ENCODE measurements at regions not wholly inside any gene's neighbourhood (a gene's known extent, or its start where the extent isn't known, plus 50 kb on each side); places are given as distances from the start of the nearest gene placed in this dataset.

GRCh38 chr2:118523761-118524160 lies 323.7 kb downstream of the EN1 start:
- H3K36me3 ChIP-seq (ENCODE audit: insufficient read depth, low read length) = no peaks in the 10 kb centered on the region
- no peak overlapping the region for H3K4me2 ChIP-seq (ENCODE audit: insufficient read depth, low read length)
- no peaks in the 10 kb centered on the region for H3K27me3 ChIP-seq (ENCODE audit: insufficient read depth, low read length)
- no peak overlapping the region for H3K4me3 ChIP-seq (ENCODE audit: insufficient read depth, low read length)
- no peak overlapping the region for H2AFZ ChIP-seq (ENCODE audit: low read length)
- no peak overlapping the region for H3K27ac ChIP-seq (ENCODE audit: low read depth, low read length)
- no peaks in the 10 kb centered on the region for H3K4me1 ChIP-seq (ENCODE audit: insufficient read depth, low read length)
- H4K20me1 ChIP-seq (ENCODE audit: insufficient read depth, low read length) = no peaks in the 10 kb centered on the region
- no peak for DNase-seq (ENCODE audit: insufficient read length, low spot score, missing footprints)
- TF ChIP-seq, protein P1, sequence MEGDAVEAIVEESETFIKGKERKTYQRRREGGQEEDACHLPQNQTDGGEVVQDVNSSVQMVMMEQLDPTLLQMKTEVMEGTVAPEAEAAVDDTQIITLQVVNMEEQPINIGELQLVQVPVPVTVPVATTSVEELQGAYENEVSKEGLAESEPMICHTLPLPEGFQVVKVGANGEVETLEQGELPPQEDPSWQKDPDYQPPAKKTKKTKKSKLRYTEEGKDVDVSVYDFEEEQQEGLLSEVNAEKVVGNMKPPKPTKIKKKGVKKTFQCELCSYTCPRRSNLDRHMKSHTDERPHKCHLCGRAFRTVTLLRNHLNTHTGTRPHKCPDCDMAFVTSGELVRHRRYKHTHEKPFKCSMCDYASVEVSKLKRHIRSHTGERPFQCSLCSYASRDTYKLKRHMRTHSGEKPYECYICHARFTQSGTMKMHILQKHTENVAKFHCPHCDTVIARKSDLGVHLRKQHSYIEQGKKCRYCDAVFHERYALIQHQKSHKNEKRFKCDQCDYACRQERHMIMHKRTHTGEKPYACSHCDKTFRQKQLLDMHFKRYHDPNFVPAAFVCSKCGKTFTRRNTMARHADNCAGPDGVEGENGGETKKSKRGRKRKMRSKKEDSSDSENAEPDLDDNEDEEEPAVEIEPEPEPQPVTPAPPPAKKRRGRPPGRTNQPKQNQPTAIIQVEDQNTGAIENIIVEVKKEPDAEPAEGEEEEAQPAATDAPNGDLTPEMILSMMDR (IDR thresholded peaks at IDR 0.05; ENCODE audit: extremely low read depth, low read depth, low read length) = no peak
- H3K9me3 ChIP-seq (ENCODE audit: low read depth, low read length) = peaks cover 5% of the 10 kb centered on the region
- no peaks in the 10 kb centered on the region for H3K79me2 ChIP-seq (ENCODE audit: insufficient read depth, low read length)

GRCh38 chr2:118521960-118522359 lies 325.5 kb downstream of the EN1 start:
- DNase-seq (ENCODE audit: insufficient read length, low spot score, missing footprints) = no peak
- no peaks in the 10 kb centered on the region for H3K79me2 ChIP-seq (ENCODE audit: insufficient read depth, low read length)
- H3K4me2 ChIP-seq (ENCODE audit: insufficient read depth, low read length) = no peak overlapping the region
- H3K4me3 ChIP-seq (ENCODE audit: insufficient read depth, low read length) = no peak overlapping the region
- H2AFZ ChIP-seq (ENCODE audit: low read length) = no peak overlapping the region
- no peaks in the 10 kb centered on the region for H3K36me3 ChIP-seq (ENCODE audit: insufficient read depth, low read length)
- peaks cover 5% of the 10 kb centered on the region for H3K9me3 ChIP-seq (ENCODE audit: low read depth, low read length)
- H4K20me1 ChIP-seq (ENCODE audit: insufficient read depth, low read length) = no peaks in the 10 kb centered on the region
- H3K4me1 ChIP-seq (ENCODE audit: insufficient read depth, low read length) = no peaks in the 10 kb centered on the region
- TF ChIP-seq, protein P1 (IDR thresholded peaks at IDR 0.05; ENCODE audit: extremely low read depth, low read depth, low read length) = no peak
- H3K27me3 ChIP-seq (ENCODE audit: insufficient read depth, low read length) = no peaks in the 10 kb centered on the region
- H3K27ac ChIP-seq (ENCODE audit: low read depth, low read length) = no peak overlapping the region

GRCh38 chr2:118521272-118521671 lies 326.2 kb downstream of the EN1 start:
- no peak overlapping the region for H3K4me2 ChIP-seq (ENCODE audit: insufficient read depth, low read length)
- no peak for DNase-seq (ENCODE audit: insufficient read length, low spot score, missing footprints)
- no peaks in the 10 kb centered on the region for H3K4me1 ChIP-seq (ENCODE audit: insufficient read depth, low read length)
- TF ChIP-seq, protein P1 (IDR thresholded peaks at IDR 0.05; ENCODE audit: extremely low read depth, low read depth, low read length) = no peak
- no peaks in the 10 kb centered on the region for H4K20me1 ChIP-seq (ENCODE audit: insufficient read depth, low read length)
- H3K4me3 ChIP-seq (ENCODE audit: insufficient read depth, low read length) = no peak overlapping the region
- no peak overlapping the region for H2AFZ ChIP-seq (ENCODE audit: low read length)
- no peaks in the 10 kb centered on the region for H3K79me2 ChIP-seq (ENCODE audit: insufficient read depth, low read length)
- H3K9me3 ChIP-seq (ENCODE audit: low read depth, low read length) = peaks cover 5% of the 10 kb centered on the region
- no peaks in the 10 kb centered on the region for H3K27me3 ChIP-seq (ENCODE audit: insufficient read depth, low read length)
- no peaks in the 10 kb centered on the region for H3K36me3 ChIP-seq (ENCODE audit: insufficient read depth, low read length)
- H3K27ac ChIP-seq (ENCODE audit: low read depth, low read length) = no peak overlapping the region

- Histone ChIP-seq H4K20me1 (ENCODE audit: insufficient read depth, low read length) (no peaks in the 10 kb centered on the region), H3K27me3 (ENCODE audit: insufficient read depth, low read length) (no peaks in the 10 kb centered on the region), H3K4me2 (ENCODE audit: insufficient read depth, low read length) (no peak overlapping the region), H3K4me3 (ENCODE audit: insufficient read depth, low read length) (no peak overlapping the region), H3K27ac (ENCODE audit: low read depth, low read length) (no peak overlapping the region), H3K4me1 (ENCODE audit: insufficient read depth, low read length) (no peaks in the 10 kb centered on the region), H3K36me3 (ENCODE audit: insufficient read depth, low read length) (no peaks in the 10 kb centered on the region), H3K9me3 (ENCODE audit: low read depth, low read length) (peaks cover 5% of the 10 kb centered on the region), H3K79me2 (ENCODE audit: insufficient read depth, low read length) (no peaks in the 10 kb centered on the region), H2AFZ (ENCODE audit: low read length) (no peak overlapping the region)
- TF ChIP-seq, protein P1 (IDR thresholded peaks at IDR 0.05; ENCODE audit: extremely low read depth, low read depth, low read length) = no peak
- DNase-seq (ENCODE audit: insufficient read length, low spot score, missing footprints) = no peak
Measured at GRCh38 chr2:118520246-118520645, 327.2 kb downstream of the EN1 start.
